Karpas-422 (cell line): ENCODE measurements at regions not wholly inside any gene's neighbourhood (a gene's known extent, or its start where the extent isn't known, plus 50 kb on each side); places are given as distances from the start of the nearest gene placed in this dataset.

Experiments
- DNase-seq: peaks from one replicate; pipeline ENCODE4 v3.0.0-alpha.2; 2015
- H2AFZ ChIP-seq: fragments of 200-600 bp; sonication (generic); 2 replicates; pipeline ENCODE4 v1.6.1; 2014; ENCODE audit warnings: antibody characterized with exemption, low read length, mixed read lengths
- H3K27ac ChIP-seq: fragments of 200-600 bp; sonication (generic); 2 replicates; pipeline ENCODE4 v1.5.1; 2014; ENCODE audit warnings: mild to moderate bottlenecking, low read length, moderate library complexity
- H3K27me3 ChIP-seq: fragments of 200-600 bp; sonication (generic); 2 replicates; pipeline ENCODE4 v1.6.1; 2014; ENCODE audit warnings: low read length, mixed read lengths
- H3K36me3 ChIP-seq: fragments of 200-600 bp; sonication (generic); 2 replicates; pipeline ENCODE4 v1.6.1; 2014; ENCODE audit warnings: low read length, mixed read lengths; ENCODE audit not compliant: insufficient read depth
- H3K4me1 ChIP-seq: fragments of 200-600 bp; sonication (generic); 2 replicates; pipeline ENCODE4 v1.6.1; 2014; ENCODE audit warnings: mild to moderate bottlenecking, low read length, mixed read lengths
- H3K4me2 ChIP-seq: fragments of 200-600 bp; sonication (generic); 2 replicates; pipeline ENCODE4 v1.6.1; 2014; ENCODE audit warnings: low read length, low read depth, mild to moderate bottlenecking; ENCODE audit not compliant: poor library complexity, severe bottlenecking
- H3K4me3 ChIP-seq: fragments of 200-600 bp; sonication (generic); 2 replicates; pipeline ENCODE4 v1.5.1; 2014; ENCODE audit warnings: mild to moderate bottlenecking, antibody characterized with exemption, low read length, mixed read lengths
- H3K79me2 ChIP-seq: fragments of 200-600 bp; sonication (generic); 2 replicates; pipeline ENCODE4 v1.6.1; 2014; ENCODE audit warnings: mild to moderate bottlenecking, low read length, mixed read lengths
- H3K9ac ChIP-seq: fragments of 200-600 bp; sonication (generic); 2 replicates; pipeline ENCODE4 v1.6.0; 2014; ENCODE audit warnings: low read length
- H3K9me2 ChIP-seq: fragments of 200-600 bp; sonication (generic), shearing (Covaris generic); replicated peaks from 2 replicates; pipeline ENCODE4 v1.6.0; 2014; ENCODE audit warnings: mild to moderate bottlenecking, low read length, moderate library complexity; ENCODE audit not compliant: insufficient read depth
- H3K9me3 ChIP-seq: fragments of 300-700, 200-600 bp; sonication (generic); 2 replicates; pipeline ENCODE4 v1.6.1; 2014; ENCODE audit warnings: low read length, mixed read lengths
- H4K20me1 ChIP-seq: fragments of 200-600 bp; sonication (generic); 2 replicates; pipeline ENCODE4 v1.6.1; 2014; ENCODE audit warnings: mild to moderate bottlenecking, antibody characterized with exemption, low read length, low read depth; ENCODE audit not compliant: insufficient read depth

DNA sequence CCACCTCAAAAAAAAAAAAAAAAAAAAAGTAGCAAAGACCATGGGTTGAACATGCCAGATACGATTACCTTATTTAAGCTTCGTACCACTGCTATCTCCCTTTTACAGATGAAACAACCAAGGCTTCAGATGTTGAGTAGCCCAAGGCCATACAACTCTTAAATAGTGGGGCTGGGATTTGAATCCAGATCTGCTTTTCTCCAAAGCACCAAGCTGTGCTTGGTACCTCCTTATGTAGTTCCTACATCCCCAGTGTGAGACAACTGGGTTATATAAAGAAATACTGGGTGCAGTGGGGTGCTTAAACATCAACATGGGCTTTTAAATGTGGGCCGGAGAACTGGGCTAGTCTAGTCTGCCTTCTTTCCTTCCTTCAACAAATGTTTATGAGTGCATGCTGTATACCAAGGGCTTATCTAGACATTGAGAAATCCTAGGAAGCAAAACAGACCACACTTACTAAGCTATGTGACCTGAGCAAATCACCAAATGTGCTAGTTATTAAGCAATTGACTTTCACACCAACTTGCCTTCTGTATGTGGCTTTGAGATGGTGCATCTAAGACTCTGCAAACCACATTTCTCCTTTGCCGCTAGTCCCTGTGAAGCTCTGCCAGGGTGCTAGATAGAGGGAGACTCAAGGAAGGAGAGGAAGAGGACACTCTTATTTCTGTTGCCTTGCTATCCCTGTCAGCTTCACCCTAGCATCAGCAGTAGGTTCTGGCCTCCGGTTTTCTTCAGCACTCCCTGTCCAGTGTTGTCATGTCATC lies 201.4 kb upstream of the FOXN2 start:
- no peaks in the 10 kb centered on the region for H4K20me1 ChIP-seq
- H3K9ac ChIP-seq, result no peak overlapping the region
- H3K4me2 ChIP-seq, result no peak overlapping the region
- no peak overlapping the region for H2AFZ ChIP-seq
- H3K4me1 ChIP-seq, result peaks cover 18% of the 10 kb centered on the region
- H3K4me3 ChIP-seq, result no peak overlapping the region
- H3K27ac ChIP-seq, result no peak overlapping the region
- no peak for DNase-seq
- no peaks in the 10 kb centered on the region for H3K9me3 ChIP-seq
- 0 out of 2 replicates have a peak, but pooled peaks cover 3% of the 10 kb centered on the region for H3K27me3 ChIP-seq
- H3K9me2 ChIP-seq, result no peaks in the 10 kb centered on the region
- no peaks in the 10 kb centered on the region for H3K79me2 ChIP-seq
- no peaks in the 10 kb centered on the region for H3K36me3 ChIP-seq

DNA sequence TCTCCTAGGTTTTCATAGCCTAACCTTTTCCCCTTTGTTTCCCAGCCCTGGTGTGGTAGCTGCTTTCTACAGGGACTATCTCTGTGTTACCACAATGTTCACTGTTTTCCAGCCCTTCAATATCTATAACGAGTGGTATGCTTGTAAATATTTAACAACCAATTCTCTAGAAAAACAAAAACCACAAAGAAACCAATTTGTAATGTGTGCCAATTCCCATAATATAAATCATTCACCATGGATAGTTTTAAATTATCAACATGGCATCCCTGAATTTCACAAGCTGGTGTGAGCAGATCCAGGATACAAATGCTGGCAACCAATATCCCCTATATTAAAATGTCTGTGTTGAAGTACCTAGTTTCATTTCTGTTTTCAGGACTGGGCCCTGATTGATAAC lies 200.7 kb upstream of the FOXN2 start:
- Histone ChIP-seq H3K79me2 (no peaks in the 10 kb centered on the region), H3K4me3 (no peak overlapping the region), H3K4me1 (peaks cover 18% of the 10 kb centered on the region), H2AFZ (no peak overlapping the region), H3K9ac (no peak overlapping the region), H3K9me2 (no peaks in the 10 kb centered on the region), H3K27ac (no peak overlapping the region), H3K9me3 (no peaks in the 10 kb centered on the region), H3K36me3 (no peaks in the 10 kb centered on the region), H4K20me1 (no peaks in the 10 kb centered on the region), H3K4me2 (no peak overlapping the region), H3K27me3 (0 out of 2 replicates have a peak, but pooled peaks cover 3% of the 10 kb centered on the region)
- DNase-seq, result no peak

DNA sequence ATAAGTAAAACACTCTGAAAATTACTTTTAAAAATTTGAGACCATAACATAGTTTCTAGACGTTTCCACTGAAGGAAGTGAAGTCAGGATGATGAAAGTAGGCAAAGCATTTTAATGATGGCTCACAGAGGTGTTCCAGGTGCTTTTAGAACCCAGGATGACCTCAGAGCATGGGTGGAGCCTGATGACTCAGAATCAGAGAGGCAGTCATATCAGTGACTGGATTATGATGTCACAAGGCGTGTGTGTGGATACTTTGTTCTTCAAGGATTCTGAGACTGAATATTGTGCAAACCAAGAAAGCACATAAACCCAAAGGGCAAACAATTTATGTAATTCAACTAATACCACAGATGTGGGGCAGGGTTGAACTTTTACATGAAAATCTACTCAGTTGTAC lies 200.2 kb upstream of the FOXN2 start:
- no peak overlapping the region for H2AFZ ChIP-seq
- DNase-seq, result peak; percentile 50

DNA sequence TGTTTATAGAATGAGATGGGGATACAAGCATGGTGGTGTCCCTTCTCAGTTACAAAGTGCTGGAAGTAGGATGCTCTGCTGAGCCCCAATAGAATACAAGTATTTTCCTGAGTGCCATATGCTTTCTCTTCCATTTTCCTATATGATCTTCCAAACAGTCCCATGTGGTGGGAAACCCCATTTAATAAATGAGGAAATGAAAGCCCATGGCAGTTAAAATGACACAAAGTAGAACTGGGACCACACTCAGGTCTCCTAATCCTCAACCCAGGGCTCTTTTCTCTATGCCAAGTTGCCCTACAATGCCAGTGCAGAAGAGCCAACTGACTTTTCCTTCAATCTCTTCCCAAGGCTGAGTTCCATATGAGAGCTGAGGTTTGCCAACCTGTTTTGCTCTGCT lies 198.0 kb upstream of the FOXN2 start:
- Histone ChIP-seq H3K36me3 (no peaks in the 10 kb centered on the region), H2AFZ (no peak overlapping the region), H3K9me3 (no peaks in the 10 kb centered on the region), H3K79me2 (no peaks in the 10 kb centered on the region), H3K9me2 (no peaks in the 10 kb centered on the region), H4K20me1 (no peaks in the 10 kb centered on the region), H3K4me3 (no peak overlapping the region), H3K27ac (no peak overlapping the region), H3K9ac (no peak overlapping the region), H3K27me3 (0 out of 2 replicates have a peak, but pooled peaks cover 3% of the 10 kb centered on the region), H3K4me2 (no peak overlapping the region), H3K4me1 (peaks cover 10% of the 10 kb centered on the region; the same call in 1 of the 2 replicates)
- no peak for DNase-seq

More for the DNA sequence above, 200.2 kb upstream of the FOXN2 start:
- Histone ChIP-seq H3K4me2 (no peak overlapping the region), H3K36me3 (no peaks in the 10 kb centered on the region), H4K20me1 (no peaks in the 10 kb centered on the region), H3K27me3 (0 out of 2 replicates have a peak, but pooled peaks cover 3% of the 10 kb centered on the region), H3K4me3 (no peak overlapping the region), H3K27ac (no peak overlapping the region), H3K4me1 (peaks cover 18% of the 10 kb centered on the region), H3K9me2 (no peaks in the 10 kb centered on the region), H3K9ac (no peak overlapping the region), H3K9me3 (no peaks in the 10 kb centered on the region), H3K79me2 (no peaks in the 10 kb centered on the region)

DNA sequence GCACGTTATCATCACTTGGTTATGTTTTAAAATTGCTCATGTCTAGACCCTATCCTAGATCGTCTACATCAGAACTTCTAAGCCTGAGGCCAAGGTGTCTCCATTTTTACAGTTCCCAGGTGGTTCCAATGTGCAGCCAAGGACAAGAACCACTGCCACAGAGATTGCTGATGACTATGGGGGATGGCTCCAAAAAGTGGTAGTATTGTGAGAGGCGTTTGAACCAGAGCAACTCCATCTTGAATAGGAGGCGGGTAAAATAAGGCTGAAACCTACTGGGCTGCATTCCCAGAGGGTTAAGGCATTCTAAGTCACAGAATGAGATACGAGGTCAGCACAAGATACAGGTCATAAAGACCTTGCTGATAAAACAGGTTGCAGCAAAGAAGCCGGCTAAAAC lies 195.6 kb upstream of the FOXN2 start:
- no peak overlapping the region for H3K27ac ChIP-seq
- H3K79me2 ChIP-seq, result no peaks in the 10 kb centered on the region
- H3K9me3 ChIP-seq, result no peaks in the 10 kb centered on the region
- H3K9me2 ChIP-seq, result no peaks in the 10 kb centered on the region
- no peak overlapping the region for H2AFZ ChIP-seq
- H3K4me3 ChIP-seq, result no peak overlapping the region
- peaks cover 4% of the 10 kb centered on the region; the same call in 1 of the 2 replicates for H3K4me1 ChIP-seq
- no peak overlapping the region for H3K4me2 ChIP-seq
- no peaks in the 10 kb centered on the region for H3K27me3 ChIP-seq
- no peak overlapping the region for H3K9ac ChIP-seq
- peak; percentile 21 for DNase-seq
- H3K36me3 ChIP-seq, result no peaks in the 10 kb centered on the region
- H4K20me1 ChIP-seq, result no peaks in the 10 kb centered on the region

DNA sequence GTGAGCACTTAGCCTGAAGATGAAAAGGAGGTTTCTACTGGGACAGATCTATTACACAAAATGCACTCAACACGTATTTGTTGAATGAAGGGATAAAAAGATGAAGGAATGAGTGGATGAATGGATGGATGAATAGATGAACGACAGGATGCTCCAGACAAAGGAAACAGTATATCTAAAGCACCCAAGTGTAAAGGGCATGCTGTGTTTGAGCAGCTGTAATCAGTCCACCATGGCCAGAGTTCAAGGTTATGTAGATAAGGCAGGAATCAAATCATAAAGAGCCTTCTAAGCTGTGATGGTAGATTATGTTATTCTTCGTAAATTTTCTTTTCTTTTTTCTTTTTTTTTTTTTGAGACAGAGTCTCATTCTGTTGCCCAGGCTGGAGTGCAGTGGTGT lies 194.4 kb upstream of the FOXN2 start:
- no peak overlapping the region for H3K9ac ChIP-seq
- no peaks in the 10 kb centered on the region for H3K27me3 ChIP-seq
- no peak overlapping the region for H3K27ac ChIP-seq
- no peaks in the 10 kb centered on the region for H3K4me1 ChIP-seq
- H3K4me3 ChIP-seq, result no peak overlapping the region
- H2AFZ ChIP-seq, result no peak overlapping the region
- H3K36me3 ChIP-seq, result no peaks in the 10 kb centered on the region
- H3K79me2 ChIP-seq, result no peaks in the 10 kb centered on the region
- DNase-seq, result no peak
- H3K9me2 ChIP-seq, result no peaks in the 10 kb centered on the region
- no peaks in the 10 kb centered on the region for H3K9me3 ChIP-seq
- no peak overlapping the region for H3K4me2 ChIP-seq
- H4K20me1 ChIP-seq, result no peaks in the 10 kb centered on the region

DNA sequence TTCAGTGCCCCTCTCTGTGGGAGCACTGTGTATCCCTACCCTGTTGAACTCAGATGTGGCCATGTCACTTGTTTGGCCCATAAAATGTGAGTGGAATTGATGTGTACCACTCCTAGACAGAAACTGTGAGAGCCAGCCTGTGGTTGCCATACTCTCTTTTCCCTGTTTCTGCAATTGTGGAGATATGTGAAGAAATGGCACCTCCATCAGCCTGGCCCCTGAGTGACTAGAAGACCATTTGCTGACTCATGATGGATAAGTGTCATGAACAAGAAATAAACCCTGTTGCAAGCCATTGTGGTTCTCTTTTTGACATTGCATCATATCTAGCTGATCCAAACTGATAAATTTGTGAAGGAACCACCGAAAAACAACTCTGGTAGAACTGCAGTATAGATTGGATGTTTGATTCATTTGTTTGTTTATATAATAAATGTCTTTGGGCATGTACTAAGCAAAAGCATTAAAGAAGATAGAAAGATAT lies 193.7 kb upstream of the FOXN2 start:
- Histone ChIP-seq H3K4me3 (no peak overlapping the region), H2AFZ (no peak overlapping the region), H3K4me1 (no peaks in the 10 kb centered on the region), H3K9me2 (no peaks in the 10 kb centered on the region), H4K20me1 (no peaks in the 10 kb centered on the region), H3K27me3 (no peaks in the 10 kb centered on the region), H3K4me2 (no peak overlapping the region), H3K27ac (no peak overlapping the region), H3K9me3 (no peaks in the 10 kb centered on the region), H3K36me3 (no peaks in the 10 kb centered on the region), H3K9ac (no peak overlapping the region), H3K79me2 (no peaks in the 10 kb centered on the region)
- no peak for DNase-seq

DNA sequence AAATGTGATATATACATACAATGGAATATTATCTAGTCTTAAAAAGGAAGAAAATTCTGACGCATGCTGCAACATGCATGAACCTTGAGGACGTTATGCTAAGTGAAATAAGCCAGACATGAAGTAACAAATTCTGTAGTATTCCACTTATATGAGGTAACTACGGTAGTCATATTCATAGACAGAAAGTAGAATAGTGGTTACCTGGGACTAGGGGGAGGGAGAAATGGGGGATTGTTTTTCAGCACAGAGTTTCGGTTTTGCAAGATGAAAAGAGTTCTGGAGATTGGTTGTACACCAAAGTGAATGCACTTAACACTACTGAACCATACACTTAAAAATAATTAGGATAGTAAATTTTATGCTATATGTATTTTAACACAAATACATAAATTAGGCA lies 192.3 kb upstream of the FOXN2 start:
- Histone ChIP-seq H3K27ac (no peak overlapping the region), H3K4me3 (no peak overlapping the region), H3K4me1 (no peaks in the 10 kb centered on the region), H3K9ac (no peak overlapping the region), H3K36me3 (no peaks in the 10 kb centered on the region), H3K27me3 (no peaks in the 10 kb centered on the region), H3K9me3 (no peaks in the 10 kb centered on the region), H3K4me2 (no peak overlapping the region), H3K9me2 (no peaks in the 10 kb centered on the region), H4K20me1 (no peaks in the 10 kb centered on the region), H3K79me2 (no peaks in the 10 kb centered on the region), H2AFZ (no peak overlapping the region)
- DNase-seq, result no peak
